Keratinocyte (primary cell): ENCODE measurements at regions not wholly inside any gene's neighbourhood (a gene's known extent, or its start where the extent isn't known, plus 50 kb on each side); places are given as distances from the start of the nearest gene placed in this dataset.

Experiments
- DNase-seq: peaks from one replicate; pipeline ENCODE4 v3.0.0-alpha.2; 2011; ENCODE audit warnings: low read depth, missing footprints, low spot score
- FAIRE-seq: peaks from 2 replicates; lab custom pipeline; 2011; peaks lifted over from hg19 to GRCh38; lab: Jason Lieb, UNC
- H2AFZ ChIP-seq: 2 replicates; pipeline ENCODE4 v1.6.0; 2012; ENCODE audit warnings: low read length, control low read depth, inconsistent platforms; ENCODE audit not compliant: control insufficient read depth
- H3K27ac ChIP-seq: 2 replicates; pipeline ENCODE4 v1.5.1; 2011; ENCODE audit warnings: low read length; ENCODE audit not compliant: control insufficient read depth, insufficient read depth
- H3K27me3 ChIP-seq: 3 replicates; pipeline ENCODE4 v1.6.0; 2011; ENCODE audit warnings: low read length; ENCODE audit not compliant: control insufficient read depth, insufficient read depth; ENCODE audit errors: extremely low read depth
- H3K36me3 ChIP-seq, 2 experiments: 2 replicates in 1 of 2; 3 replicates in 1 of 2; pipeline ENCODE4 v1.5.1; 2011; ENCODE audit warnings: low read length in 2 of 2, mild to moderate bottlenecking in 1 of 2; ENCODE audit not compliant: control insufficient read depth in 2 of 2, insufficient read depth in 2 of 2; ENCODE audit errors: extremely low read depth in 1 of 2
- H3K4me1 ChIP-seq: 3 replicates; pipeline ENCODE4 v1.5.1; 2011; ENCODE audit warnings: low read length; ENCODE audit not compliant: control insufficient read depth, insufficient read depth; ENCODE audit errors: extremely low read depth
- H3K4me2 ChIP-seq: 3 replicates; pipeline ENCODE4 v1.6.0; 2011; ENCODE audit warnings: low read depth, low read length; ENCODE audit not compliant: control insufficient read depth, insufficient read depth; ENCODE audit errors: extremely low read depth
- H3K4me3 ChIP-seq, 3 experiments: fragments of 200-600 bp in 1 of 3; sonication (generic) in 1 of 3; 2 replicates in 2 of 3; 3 replicates in 1 of 3; pipeline ENCODE4 v1.5.1; 2011 to 2016; ENCODE audit warnings: low read length in 3 of 3, mild to moderate bottlenecking in 3 of 3, control low read depth in 2 of 3, inconsistent platforms in 1 of 3, low read depth in 1 of 3, mixed read lengths in 1 of 3, mixed run types in 1 of 3, moderate library complexity in 1 of 3; ENCODE audit not compliant: control insufficient read depth in 2 of 3, insufficient read depth in 2 of 3; ENCODE audit errors: extremely low read depth in 1 of 3
- H3K79me2 ChIP-seq: 2 replicates; pipeline ENCODE4 v1.6.0; 2012; ENCODE audit warnings: low read length; ENCODE audit not compliant: control insufficient read depth, insufficient read depth
- H3K9ac ChIP-seq: 3 replicates; pipeline ENCODE4 v1.6.0; 2011; ENCODE audit warnings: low read length; ENCODE audit not compliant: control insufficient read depth, insufficient read depth; ENCODE audit errors: extremely low read depth
- H3K9me1 ChIP-seq: 3 replicates; pipeline ENCODE4 v1.6.0; 2011; ENCODE audit warnings: low read length; ENCODE audit not compliant: control insufficient read depth, insufficient read depth; ENCODE audit errors: extremely low read depth
- H3K9me3 ChIP-seq: 2 replicates; pipeline ENCODE4 v1.5.1; 2012; ENCODE audit warnings: low read depth, low read length; ENCODE audit not compliant: control insufficient read depth
- H4K20me1 ChIP-seq: 3 replicates; pipeline ENCODE4 v1.6.0; 2011; ENCODE audit warnings: low read length; ENCODE audit not compliant: control insufficient read depth, insufficient read depth; ENCODE audit errors: extremely low read depth
- EZH2 ChIP-seq: IDR thresholded peaks from one replicate; pipeline ENCODE4 v1.6.1; 2012; ENCODE audit warnings: inconsistent platforms, mild to moderate bottlenecking, low read length, moderate library complexity
- dilution Hi-C: fragments of 300-500 bp; cut with MboI; formaldehyde crosslinking; loops from one replicate; pipeline ENCODE4 v1.7.0; 2020; ENCODE audit warnings: low sequenced_read_pairs; ENCODE audit not compliant: extremely low pct_ligation_motif_present
- TF ChIP-seq, protein P1 (sequence below), 3 experiments: IDR thresholded peaks in 1 of 3; conservative IDR thresholded peaks in 1 of 3; optimal IDR thresholded peaks in 1 of 3; 2 replicates in 2 of 3; 3 replicates in 1 of 3; pipeline versions ENCODE3 to v1.5.1; 2011; ENCODE audit warnings: low read length in 3 of 3, mild to moderate bottlenecking in 3 of 3, moderate library complexity in 2 of 3, control low read depth in 1 of 3, inconsistent platforms in 1 of 3; ENCODE audit not compliant: insufficient read depth in 2 of 3; ENCODE audit errors: extremely low read depth in 1 of 3

DNA sequence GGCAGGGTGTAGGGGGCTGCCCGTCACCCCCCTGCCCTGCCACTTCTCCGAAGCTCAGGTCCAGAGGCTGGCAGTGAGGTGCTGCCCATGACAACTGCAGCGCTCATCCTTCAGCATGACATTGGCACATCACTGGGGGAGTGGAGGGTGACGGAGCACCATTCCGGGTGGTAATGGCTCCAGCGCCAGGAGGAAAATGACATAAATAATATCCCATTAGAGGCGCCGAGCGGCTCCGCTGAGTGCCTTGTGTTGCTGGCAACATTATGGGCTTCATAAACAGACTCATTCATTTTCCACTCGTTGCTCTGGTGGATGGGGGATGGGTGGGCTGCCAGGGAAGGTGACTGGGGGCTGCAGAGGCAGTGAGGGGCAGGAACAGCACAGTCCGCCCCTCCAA is 56.9 kb upstream of the CTNNBL1 start:
- no peak overlapping the region for H3K4me2 ChIP-seq
- H3K9me3 ChIP-seq = peaks cover 1% of the 10 kb centered on the region
- no peaks in the 10 kb centered on the region for H3K79me2 ChIP-seq
- H4K20me1 ChIP-seq = no peaks in the 10 kb centered on the region
- H3K4me1 ChIP-seq = no peaks in the 10 kb centered on the region
- H2AFZ ChIP-seq = no peak overlapping the region
- no peak overlapping the region for H3K27ac ChIP-seq
- H3K9ac ChIP-seq = no peak overlapping the region
- no peak overlapping the region for H3K4me3 ChIP-seq
- FAIRE-seq (no peak), DNase-seq (no peak)
- dilution Hi-C loops = no loop called here
- no peaks in the 10 kb centered on the region for H3K36me3 ChIP-seq
- TF ChIP-seq EZH2 = no peak
- TF ChIP-seq, protein P1, sequence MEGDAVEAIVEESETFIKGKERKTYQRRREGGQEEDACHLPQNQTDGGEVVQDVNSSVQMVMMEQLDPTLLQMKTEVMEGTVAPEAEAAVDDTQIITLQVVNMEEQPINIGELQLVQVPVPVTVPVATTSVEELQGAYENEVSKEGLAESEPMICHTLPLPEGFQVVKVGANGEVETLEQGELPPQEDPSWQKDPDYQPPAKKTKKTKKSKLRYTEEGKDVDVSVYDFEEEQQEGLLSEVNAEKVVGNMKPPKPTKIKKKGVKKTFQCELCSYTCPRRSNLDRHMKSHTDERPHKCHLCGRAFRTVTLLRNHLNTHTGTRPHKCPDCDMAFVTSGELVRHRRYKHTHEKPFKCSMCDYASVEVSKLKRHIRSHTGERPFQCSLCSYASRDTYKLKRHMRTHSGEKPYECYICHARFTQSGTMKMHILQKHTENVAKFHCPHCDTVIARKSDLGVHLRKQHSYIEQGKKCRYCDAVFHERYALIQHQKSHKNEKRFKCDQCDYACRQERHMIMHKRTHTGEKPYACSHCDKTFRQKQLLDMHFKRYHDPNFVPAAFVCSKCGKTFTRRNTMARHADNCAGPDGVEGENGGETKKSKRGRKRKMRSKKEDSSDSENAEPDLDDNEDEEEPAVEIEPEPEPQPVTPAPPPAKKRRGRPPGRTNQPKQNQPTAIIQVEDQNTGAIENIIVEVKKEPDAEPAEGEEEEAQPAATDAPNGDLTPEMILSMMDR (optimal IDR thresholded peaks at IDR 0.05 in 1 of 3, IDR thresholded peaks at IDR 0.05 in 1 of 3, conservative IDR thresholded peaks at IDR 0.05 in 1 of 3; ENCODE audit: extremely low read depth in 1 of 3, insufficient read depth in 2 of 3, low read length in 3 of 3) = no peak
- H3K27me3 ChIP-seq = peaks cover 14% of the 10 kb centered on the region
- H3K9me1 ChIP-seq = no peaks in the 10 kb centered on the region

DNA sequence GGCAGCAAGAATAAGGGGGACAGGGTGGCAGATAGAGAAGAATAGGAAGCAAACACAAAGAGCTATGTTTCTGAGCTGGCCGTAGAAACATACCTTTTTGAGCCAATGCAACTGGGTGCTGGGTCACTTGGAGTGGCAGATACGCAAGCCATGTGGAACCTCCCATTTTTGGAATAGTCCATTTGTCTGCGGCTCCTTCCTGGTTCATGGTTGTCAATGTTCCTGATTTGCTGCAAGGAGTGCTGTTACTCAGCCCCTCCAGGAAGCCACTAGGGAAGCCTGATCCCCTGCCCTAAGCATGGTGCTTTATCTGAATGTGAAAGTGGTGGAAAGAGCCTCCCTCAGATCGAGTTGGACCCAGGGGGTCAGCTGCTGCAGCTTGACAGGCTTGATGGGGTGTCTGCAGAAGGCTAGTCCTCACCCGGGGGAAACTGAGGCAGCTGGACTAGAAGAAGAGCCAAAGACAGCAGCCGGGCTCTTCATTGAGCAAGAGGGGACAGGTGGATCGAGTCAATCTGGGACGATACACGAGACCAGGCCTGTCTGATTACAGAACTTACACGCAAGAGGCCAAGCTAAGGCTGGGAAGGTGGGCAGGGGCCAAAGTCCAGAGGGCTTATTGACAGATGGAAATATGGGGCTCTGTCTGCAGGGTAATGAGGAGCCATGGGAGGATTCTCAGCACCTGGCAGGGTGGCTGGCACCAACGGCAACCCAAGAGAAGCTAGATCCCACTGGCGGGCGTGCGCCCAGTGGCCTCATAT is 57.4 kb upstream of the CTNNBL1 start:
- Histone ChIP-seq H3K27me3 (peaks cover 16% of the 10 kb centered on the region), H3K9ac (no peak overlapping the region), H3K4me1 (no peaks in the 10 kb centered on the region), H3K4me3 (no peak overlapping the region), H3K9me1 (no peaks in the 10 kb centered on the region), H4K20me1 (no peaks in the 10 kb centered on the region), H3K36me3 (no peaks in the 10 kb centered on the region), H3K27ac (no peak overlapping the region), H3K9me3 (peaks cover 1% of the 10 kb centered on the region), H3K79me2 (no peaks in the 10 kb centered on the region), H3K4me2 (no peak overlapping the region), H2AFZ (no peak overlapping the region)
- TF ChIP-seq EZH2 = no peak
- TF ChIP-seq, protein P1 (optimal IDR thresholded peaks at IDR 0.05 in 1 of 3, IDR thresholded peaks at IDR 0.05 in 1 of 3, conservative IDR thresholded peaks at IDR 0.05 in 1 of 3; ENCODE audit: extremely low read depth in 1 of 3, insufficient read depth in 2 of 3, low read length in 3 of 3) = no peak
- DNase-seq = no peak
- no peak for FAIRE-seq
- dilution Hi-C loops = no loop called here
